Right lung (tissue), 2 donors: ENCODE measurements at regions not wholly inside any gene's neighbourhood (a gene's known extent, or its start where the extent isn't known, plus 50 kb on each side); places are given as distances from the start of the nearest gene placed in this dataset.
"Not testable (repeated sequence)": the region's sequence is repeated elsewhere in the genome, so short reads cannot be mapped to it uniquely, and the experiment has no call there.

ENCODE experiments used
- DNase-seq, 2 donors: peaks; one replicate each; pipeline ENCODE4 v3.0.0-alpha.2; 2013

DNA sequence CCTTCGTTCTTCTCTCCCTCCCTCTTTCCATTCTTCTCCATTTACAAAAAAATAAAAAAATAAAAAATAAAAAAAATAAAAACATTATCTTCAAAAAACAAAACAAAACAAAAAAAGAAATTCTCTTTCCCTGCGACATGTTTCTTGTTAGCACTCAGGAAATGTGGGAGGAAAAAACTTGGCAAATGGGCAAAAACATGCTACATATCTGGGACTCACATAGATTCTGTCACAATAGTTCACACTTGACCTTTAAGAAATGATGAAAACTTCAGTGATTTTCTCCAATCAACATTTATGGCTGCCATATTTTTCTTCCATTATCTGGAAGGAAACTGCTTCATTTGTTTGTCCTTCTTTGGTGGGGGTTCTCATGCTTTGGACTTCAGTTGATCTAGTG is 109.3 kb downstream of the PRKAB2 start:
- peak in 1 of 2 donors; percentile 56 for DNase-seq

DNA sequence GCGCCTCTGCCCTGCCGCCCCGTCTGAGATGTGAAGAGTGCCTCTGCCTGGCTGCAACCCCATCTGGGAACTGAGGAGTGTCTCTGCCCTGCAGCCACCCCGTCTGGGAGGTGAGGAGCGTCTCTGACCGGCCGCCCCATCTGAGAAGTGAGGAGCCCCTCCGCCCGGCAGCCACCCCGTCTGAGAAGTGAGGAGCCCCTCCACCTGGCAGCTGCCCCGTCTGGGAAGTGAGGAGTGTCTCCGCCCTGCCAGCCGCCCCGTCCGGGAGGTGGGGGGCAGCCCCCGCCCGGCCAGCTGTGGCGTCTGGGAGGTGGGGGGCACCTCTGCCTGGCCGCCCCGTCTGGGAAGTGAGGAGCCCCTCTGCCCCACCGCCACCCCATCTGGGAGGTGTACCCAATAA is 110.4 kb downstream of the PRKAB2 start:
- DNase-seq: not testable (repeated sequence)

DNA sequence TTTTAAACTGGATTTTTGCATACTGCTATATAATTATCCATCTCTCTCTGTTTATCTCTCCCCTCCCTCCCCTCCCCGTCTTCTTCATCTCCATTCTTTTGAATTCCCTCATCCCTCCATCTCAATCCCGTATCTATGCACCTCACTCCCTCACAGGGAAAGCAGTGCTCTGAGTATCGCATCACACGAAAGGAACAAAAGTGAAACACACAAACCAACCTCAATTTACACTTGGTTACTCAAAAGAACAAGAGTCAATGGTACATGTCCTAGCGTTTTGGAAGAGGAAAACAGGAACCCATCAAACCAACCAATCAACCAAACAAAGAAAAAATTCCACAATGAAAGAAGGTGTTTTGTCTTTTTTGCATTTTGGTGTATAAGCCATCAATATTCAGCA is 115.1 kb downstream of the NBPF12 start:
- DNase-seq: no peak

DNA sequence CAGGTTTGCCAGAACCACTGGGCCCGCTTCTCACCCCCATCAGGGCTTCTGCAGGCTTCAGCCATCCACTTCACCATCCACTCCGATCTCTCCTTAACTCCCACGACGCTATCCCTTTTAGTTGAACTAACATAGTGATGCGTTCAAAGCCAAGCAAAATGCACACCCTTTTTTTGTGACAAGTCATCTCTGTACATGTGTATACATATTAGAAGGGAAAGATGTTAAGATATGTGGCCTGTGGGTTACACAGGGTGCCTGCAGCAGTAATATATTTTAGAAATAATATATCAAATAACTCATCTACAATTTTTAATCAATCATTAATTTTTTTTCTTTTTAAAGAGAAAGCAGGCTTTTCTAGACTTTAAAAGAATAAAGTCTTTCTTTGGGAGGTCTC is 114.6 kb downstream of the NBPF12 start:
- DNase-seq: no peak

DNA sequence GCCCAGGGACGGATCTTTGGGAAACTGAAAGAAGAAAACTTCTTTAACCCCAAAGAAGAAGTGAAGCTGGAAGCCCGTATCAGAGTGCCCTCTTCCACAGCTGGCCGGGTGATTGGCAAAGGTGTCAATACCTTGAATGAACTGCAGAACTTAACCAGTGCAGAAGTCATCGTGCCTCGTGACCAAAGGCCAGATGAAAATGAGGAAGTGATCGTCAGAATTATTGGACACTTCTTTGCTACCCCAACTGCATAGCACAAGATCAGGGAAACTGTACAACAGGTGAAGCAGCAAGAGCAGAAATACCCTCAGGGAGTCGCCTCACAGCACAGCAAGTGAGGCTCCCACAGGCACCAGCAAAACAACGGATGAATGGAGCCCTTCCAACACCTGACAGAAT is 114.0 kb downstream of the NBPF12 start:
- DNase-seq: no peak

DNA sequence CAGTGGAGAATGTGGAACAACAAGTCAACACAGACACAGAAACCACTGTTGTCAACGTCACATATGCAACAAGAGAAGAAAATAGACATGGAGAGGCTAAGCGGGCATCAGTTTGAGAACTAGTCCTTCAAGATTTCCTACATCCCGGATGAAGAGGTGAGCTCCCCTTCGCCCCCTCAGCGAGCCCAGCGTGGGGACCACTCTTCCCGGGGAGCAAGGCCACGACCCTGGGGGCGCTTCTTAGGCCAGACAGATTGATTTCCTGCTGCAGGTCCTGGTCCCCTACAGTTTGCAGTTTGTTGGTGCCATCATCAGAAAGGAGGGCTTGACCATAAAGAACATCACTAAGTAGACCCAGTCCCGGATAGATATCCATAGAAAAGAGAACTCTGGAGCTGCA is 113.0 kb downstream of the NBPF12 start:
- no peak for DNase-seq

DNA sequence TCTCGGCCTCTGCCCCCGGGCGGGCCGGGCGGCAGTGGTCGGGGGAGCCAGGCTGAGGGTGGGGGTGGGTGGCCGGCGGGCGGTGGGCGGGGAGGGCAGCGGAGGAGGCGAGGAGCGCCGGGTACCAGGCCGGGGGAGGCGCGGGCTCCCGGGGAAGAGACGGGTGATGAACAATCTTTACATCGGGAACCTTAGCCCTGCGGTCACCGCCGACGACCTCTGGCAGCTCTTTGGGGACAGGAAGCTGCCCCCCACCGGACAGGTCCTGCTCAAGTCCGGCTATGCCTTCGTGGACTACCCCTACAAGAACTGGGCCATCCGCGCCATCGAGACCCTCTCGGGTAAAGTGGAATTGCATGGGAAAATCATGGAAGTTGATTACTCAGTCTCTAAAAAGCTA is 112.5 kb downstream of the NBPF12 start:
- DNase-seq: no peak

DNA sequence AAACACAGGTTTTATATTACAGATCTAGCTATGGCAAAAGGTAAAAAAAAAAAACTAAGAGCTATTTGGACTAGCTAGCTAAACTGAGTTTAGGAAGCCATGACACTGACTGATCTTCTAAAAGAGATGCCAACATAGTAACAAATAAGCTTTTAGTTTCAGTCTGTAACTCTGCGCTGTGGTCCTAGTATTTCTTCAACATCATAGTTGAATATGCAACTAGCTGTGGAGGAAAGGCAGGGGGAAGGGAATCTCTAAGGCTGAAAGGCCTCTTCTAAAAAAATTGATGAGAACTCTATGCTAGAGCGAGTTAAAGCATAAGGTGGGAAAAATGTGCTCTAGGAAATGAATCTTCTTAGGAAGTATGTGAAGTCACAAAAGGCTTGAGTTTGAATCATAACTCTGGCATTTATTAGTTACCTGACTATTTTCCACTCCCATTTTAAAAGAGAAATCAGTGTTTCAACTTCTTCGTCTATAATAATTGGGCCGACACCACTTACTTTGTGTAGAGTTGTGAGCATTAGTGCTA is 108.8 kb downstream of the NBPF12 start:
- not testable (repeated sequence) for DNase-seq

DNA sequence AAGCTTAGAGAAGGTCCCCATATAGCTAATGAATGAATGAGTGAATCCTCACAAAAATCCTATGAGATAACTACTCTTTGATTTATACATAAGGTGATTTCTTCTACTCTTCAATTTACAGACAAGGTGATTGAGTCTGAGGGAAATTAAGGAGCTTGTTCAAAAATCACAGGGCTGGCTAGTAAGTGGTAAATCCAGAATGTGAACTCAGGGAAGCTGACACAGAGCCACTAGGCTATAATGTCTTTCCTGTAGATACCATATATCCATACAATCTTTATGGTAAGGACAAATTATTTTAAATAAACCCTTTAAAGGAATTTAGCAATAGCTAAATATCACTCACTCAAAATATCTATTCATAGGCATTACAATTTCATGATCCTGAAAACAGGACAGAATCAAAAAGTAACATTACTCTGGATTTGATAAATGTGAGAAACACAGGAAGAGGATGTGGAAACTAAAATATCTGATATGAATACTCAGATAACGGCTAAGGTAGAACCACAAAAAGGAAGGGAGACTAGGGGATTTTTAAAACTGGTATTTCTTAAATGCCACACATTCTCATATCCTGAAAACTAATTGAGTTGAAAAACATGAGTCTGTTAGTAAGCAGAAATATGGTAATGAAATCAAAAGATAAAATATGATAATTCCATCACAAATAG is 108.2 kb downstream of the NBPF12 start:
- no peak for DNase-seq
